ENCODE measurements at regions not wholly inside any gene's neighbourhood (a gene's known extent, or its start where the extent isn't known, plus 50 kb on each side); places are given as distances from the start of the nearest gene placed in this dataset.

- Histone ChIP-seq H3K4me2 (no peak overlapping the region), H3K27me3 (no peaks in the 10 kb centered on the region), H3K27ac (no peak overlapping the region), H3K79me2 (ENCODE audit: low read depth) (no peaks in the 10 kb centered on the region), H3K36me3 (no peaks in the 10 kb centered on the region), H3K4me1 (no peaks in the 10 kb centered on the region), H2AFZ (replicated peaks) (no peak overlapping the region), H3K9ac (no peak overlapping the region), H3F3A (ENCODE audit: low read depth) (no peaks in the 10 kb centered on the region), H4K20me1 (ENCODE audit: low read depth) (no peaks in the 10 kb centered on the region), H3K4me3 (no peak overlapping the region), H3K9me3 (ENCODE audit: low read depth) (no peaks in the 10 kb centered on the region)
- Mint-ChIP-seq H3K4me3 (no peak overlapping the region), H3K27me3 (ENCODE audit: insufficient read depth, low read depth) (peaks cover 2% of the 10 kb centered on the region), H3K36me3 (no peaks in the 10 kb centered on the region), H3K9me3 (peaks cover 7% of the 10 kb centered on the region), H3K4me1 (no peaks in the 10 kb centered on the region), H3K27ac (no peak overlapping the region)
- TF ChIP-seq, protein P1, sequence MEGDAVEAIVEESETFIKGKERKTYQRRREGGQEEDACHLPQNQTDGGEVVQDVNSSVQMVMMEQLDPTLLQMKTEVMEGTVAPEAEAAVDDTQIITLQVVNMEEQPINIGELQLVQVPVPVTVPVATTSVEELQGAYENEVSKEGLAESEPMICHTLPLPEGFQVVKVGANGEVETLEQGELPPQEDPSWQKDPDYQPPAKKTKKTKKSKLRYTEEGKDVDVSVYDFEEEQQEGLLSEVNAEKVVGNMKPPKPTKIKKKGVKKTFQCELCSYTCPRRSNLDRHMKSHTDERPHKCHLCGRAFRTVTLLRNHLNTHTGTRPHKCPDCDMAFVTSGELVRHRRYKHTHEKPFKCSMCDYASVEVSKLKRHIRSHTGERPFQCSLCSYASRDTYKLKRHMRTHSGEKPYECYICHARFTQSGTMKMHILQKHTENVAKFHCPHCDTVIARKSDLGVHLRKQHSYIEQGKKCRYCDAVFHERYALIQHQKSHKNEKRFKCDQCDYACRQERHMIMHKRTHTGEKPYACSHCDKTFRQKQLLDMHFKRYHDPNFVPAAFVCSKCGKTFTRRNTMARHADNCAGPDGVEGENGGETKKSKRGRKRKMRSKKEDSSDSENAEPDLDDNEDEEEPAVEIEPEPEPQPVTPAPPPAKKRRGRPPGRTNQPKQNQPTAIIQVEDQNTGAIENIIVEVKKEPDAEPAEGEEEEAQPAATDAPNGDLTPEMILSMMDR (IDR thresholded peaks at IDR 0.05) = no peak
- TF ChIP-seq EZH2 (IDR thresholded peaks at IDR 0.05) = no peak
- no peak for TF ChIP-seq EZH2phosphoT487 (IDR thresholded peaks at IDR 0.05)
- no peak for DNase-seq (ENCODE audit: low spot score)
Measured at GRCh38 chr3:66092175-66092995, 53.7 kb upstream of the MAGI1 start.
